GM18870 (cell line): ENCODE measurements at regions not wholly inside any gene's neighbourhood (a gene's known extent, or its start where the extent isn't known, plus 50 kb on each side); places are given as distances from the start of the nearest gene placed in this dataset.

ENCODE experiments used
- ATAC-seq: cut with Tn5 transposase; IDR thresholded peaks from one replicate; pipeline ENCODE4 v1.9.1; 2021; ENCODE audit warnings: moderate library complexity; ENCODE audit not compliant: unreplicated experiment

DNA sequence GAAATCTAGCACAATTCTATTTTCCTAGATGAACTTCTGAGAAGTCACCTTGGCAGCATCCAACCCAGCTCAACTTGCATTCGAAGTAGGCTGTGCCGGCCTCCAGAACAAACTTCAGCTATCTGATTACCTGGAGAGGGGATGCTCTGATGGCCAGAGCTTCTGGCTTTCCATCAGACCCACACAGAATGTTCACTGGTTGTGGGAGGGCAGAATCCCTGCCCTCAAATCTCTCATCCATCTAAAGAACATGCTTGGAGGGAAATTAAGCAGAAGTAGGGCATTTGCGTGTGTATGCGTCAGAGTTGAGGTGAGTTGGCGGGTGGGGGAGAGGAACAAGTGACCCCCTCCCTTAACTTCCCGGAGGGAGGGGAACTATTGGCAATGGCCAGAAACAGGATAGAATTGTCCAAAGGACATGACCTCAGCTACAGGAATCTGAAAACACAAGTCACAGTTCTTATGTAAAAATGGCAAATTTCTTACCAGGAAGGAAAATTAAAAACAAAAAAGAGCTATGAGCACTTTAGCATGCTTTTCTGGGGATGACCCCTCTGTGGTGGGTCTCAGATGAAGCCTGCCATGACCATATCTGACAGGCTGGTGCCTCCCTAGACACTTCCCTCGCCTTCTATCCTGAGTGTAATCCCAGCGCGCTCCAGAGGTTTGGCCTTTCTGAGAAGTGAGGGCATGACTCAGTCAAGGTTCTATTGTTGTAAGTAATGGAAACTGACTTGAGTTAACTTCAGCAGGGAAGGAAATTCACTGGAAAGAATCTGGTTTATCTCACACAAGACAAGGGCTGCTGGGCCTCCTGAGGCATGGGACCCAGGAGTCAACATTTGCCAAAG, 278.8 kb downstream of the RPS24 start:
- no peak for ATAC-seq

DNA sequence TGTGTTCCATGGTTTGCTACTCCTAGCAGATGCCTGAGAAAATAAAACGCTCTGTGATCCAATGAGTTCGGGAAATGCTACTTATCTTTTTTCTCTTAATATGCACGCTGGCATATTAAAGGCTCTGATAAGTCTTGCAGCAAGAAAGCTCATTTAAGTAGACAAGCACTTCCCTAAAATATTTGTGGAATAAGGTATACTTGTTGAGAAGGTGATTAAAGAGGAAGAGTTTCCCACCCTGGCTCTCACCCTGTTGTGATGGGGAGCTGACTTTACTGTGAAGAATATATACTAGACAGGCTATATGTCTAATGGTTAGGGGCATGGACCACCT, 279.4 kb downstream of the RPS24 start:
- ATAC-seq = no peak

DNA sequence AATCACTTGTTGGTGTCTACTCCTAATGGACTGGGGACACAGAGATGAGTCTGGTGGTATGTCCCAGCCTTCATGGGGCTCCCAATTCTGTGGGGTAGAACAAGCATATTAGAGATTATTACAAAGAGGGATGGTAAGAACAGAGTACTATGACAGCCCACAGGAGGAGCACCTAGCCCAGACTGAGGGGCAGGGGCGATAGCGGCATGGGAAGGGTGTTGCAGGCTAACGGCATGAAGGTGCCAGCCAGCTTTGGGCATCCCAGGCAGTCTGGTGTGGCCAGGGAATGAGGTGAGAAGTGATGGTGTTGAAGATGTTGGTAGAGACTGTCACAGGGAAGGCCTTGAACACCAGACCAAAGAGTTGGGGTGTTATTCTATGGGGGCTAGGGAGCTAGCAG, 280.0 kb downstream of the RPS24 start:
- no peak for ATAC-seq

DNA sequence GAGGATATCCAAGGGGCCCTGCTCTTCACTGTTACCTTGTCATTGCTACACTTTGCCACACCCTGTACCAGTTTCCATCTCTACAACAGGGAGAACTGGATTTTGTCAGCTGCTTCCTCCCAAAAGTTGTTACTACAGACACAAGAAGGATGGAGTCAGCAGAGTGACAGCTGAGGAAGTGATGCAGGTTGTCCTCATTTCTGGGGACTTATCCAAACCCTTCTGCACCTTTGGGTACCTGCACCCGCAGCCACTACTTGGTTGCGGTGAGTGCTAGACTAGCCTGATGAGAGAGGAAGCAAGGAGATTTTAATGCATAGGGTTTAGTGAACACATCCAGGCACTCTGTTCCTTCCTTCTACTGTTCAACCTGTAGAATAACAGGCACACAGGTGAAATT, 281.0 kb downstream of the RPS24 start:
- no peak for ATAC-seq

DNA sequence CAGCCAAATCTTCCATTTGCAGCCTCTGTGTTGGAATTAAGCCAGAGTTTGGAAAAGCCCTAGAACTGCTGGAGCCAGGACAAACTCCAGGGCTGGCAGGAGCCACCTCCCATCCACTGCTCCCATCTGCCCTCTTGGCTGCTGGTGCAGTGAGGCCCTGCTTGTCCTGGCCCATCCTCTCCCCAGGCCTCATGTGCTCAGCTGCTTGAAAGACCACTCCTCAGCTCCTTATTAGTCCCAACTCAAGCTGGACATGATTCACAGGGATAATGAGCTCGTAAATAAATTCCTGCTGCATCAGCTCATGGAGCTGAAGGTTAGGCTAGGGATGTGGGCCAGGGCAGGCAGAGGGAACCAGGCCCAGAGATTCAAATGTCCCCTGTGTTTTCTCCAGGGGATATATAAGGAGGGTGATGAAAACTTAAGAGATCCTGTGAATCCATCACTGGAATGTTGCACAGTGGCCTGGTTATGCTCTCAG, 282.8 kb downstream of the RPS24 start:
- ATAC-seq = no peak

DNA sequence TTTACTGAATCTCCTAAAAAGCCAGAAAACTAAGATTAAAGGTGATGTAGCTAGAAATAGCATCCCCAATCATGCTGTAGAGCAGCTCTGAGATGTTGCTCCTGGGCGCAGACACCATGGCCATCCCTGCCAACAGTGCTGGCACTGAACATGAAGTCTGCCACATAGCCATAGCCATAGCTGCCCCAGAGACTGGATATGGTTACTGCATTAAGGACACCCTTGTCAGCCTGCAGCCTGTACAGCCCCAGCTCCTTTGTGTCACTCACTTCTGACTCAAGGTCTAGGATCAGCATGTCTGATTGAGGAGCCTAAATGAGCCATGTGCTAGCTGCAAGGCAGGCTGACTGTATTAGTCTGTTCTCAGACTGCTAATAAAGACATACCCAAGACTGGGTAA, 284.6 kb downstream of the RPS24 start:
- no peak for ATAC-seq

DNA sequence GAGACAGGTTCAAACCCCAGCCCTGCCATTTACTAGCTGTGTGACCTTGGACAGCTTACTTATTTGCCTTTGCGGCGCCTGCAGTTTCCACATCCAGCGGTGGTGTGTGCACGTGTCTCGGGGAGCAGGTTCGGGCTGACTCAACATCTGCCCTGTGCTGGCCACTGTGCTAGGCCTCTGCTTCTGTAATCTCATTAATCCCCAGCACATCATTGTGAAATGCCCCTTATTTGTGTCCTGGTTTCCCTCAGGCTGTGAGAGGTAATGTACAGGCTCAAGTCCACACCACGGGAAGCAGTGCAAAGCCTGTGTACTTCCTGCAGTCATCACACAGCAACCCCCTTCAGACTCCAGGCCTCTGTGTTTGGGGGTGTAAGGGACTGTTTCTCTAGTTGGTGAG, 285.7 kb downstream of the RPS24 start:
- ATAC-seq = no peak

DNA sequence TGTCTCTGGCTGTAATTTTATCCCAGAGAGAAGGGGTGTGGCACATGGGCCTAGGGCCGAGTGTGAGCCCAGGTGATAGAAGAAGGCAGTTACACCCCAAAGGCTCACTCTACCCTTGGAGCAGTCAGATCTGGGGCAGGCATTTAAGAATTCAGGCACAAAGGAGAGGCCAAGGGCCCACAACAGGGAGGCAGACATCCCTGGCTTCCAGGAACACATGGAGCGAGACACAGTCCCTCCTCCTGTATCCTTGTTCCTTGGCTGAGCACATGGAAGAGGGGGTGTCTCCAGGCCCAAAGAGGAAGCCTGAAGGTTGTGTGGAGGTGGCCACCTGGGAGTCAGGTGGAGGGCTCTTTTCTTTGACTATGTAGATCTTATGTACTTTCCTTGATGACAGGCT, 286.2 kb downstream of the RPS24 start:
- ATAC-seq = no peak

DNA sequence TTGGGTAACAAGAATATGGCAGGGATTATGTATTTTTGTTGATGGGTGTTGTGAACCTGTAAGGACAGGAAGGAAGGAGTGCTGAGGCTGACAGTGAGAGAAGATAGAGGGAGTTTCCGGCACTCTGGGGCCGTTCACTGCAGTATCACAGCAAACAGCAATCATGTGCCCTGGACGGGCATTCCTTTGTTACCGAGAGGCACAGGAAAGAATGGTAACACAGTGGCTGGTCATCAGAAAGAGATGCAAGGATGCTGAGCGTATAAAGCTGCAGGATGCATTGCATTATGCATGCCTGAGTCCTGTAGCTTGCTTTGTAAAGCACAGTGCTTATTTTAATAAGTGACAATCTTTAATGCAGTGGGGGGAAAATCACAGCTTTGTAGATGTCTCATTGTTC, 286.8 kb downstream of the RPS24 start:
- ATAC-seq = no peak

DNA sequence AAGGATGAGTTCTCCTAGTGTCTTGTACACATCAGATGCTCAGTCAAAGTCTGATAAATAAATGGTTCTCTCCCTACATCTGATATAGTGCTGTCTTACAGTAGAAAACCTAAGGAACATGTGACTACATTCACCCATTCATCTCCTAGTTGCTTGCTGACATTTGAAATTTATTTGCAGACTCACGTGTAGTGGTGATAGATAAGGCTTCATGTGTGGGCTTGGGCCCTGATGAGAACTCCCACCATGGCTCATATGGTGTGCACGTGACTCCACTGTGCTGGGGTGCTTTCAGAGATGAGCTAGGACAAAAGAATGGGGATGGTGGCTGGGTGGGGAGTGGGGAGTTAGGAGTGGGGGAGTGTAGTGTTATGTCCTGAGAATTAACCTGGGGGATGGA, 287.3 kb downstream of the RPS24 start:
- no peak for ATAC-seq

DNA sequence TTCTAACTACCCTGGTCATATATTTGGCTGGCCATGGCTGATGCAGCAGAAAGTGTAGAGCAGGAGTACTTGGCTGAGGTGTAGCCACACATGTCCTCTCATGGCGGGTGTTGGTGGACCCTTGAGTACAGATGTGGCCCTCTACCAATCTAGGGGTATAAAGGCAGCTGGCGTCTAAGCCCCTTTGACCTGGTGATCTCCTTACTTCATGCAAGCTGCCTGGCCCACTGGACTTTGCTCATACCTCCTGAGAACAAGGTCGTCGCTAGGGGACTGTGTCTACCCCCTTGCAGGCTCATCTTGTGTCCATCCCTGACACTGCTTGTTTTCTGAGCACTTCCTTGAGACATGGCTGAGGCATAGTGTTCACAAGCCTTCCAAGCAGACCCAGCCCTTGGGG, 287.8 kb downstream of the RPS24 start:
- ATAC-seq = no peak

DNA sequence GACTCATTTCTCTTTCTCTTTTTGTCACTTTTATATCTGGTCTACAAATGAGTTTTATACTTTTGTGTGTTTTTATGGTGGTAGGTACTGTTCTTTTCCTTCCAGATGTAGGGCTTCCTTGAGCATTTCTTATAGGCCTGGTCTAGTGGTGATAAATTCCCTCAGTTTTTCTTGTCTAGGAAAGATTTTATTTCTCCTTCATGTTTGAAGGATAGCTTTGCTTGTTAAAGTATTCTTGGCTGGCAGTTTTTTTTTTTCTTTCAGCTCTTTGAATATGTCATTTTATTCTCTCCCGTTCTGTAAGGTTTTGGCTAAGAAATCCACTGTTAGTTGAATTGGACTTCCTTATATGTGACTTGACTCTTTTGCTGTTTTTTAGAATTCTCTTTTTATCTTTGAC, 292.7 kb downstream of the RPS24 start:
- ATAC-seq = no peak

DNA sequence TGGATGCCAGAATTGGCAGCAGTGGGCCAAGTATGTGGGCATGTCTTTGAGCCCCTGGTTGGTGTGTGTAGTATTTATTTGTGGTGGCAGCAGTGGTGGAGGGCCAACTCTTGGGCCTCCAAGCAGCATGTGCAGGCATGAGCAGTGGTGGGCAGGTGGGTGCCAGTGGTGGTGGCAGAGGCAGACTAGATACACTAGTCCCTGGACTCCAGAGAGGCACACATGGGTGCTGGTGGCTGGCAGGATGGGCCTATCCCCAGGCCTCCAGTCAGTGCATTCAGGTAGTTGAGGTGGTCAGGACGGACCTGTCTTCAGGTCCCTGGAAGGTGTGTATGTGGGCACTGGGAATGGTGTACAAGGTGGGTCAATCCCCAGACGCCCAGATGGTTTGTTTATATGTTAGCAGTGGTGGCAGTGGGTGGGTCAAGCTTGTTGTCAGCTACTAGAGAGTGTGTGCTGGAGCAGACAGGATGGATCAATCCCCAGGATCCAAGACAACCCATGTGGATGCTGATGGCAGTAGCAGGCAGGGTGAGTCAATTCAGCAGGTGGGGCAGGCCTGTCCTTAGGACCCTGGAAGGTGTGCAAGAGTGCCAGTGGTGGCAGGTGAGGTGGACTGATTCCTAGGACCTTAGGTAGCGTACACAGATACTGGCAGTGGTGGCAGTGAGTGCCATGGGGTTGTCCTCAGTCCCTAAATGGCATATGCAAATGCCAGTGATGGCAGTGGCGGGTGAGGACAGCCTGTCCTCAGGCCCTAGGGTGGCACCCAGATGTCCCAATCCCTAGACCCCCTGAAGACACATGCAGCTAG, 294.3 kb downstream of the RPS24 start:
- ATAC-seq = no peak

DNA sequence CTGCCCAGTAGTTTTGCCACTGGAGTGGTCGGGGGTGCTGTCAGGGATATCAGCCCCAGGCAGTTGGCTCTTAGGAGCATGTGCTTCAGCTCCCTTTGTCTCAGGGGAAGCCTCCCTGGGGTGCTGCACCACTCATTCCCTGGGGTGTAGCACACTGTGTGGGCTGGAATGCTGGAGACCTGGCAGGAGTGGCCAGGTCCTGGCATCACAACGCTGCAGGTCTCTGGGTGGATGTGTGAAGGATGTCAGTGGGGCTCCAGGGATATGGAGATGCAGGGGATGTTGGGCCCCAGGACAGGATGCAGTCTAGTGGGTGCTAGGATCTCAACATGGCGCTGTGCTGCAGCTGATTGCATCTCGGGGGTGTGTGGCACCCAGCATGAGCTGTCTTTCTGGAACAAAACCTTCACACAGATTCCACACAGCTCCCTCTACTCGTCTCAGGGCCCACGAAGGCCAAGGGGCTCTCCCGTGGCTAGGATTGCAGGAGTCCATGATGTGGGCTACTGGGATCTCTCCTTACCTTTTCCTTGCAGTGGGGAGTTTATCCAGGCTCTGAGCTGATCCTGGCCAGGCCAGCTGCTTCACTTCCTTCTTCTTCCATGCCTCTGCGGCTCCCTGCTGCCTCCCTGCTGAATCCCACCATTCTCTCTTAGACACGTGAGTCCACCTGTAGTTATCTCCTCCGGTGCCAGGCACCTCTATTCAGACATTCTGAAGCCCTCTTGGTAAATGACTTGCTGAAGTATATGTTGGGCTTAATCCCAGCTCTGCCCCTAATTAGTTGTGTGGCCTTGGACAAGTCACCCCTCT, 295.1 kb downstream of the RPS24 start:
- no peak for ATAC-seq

DNA sequence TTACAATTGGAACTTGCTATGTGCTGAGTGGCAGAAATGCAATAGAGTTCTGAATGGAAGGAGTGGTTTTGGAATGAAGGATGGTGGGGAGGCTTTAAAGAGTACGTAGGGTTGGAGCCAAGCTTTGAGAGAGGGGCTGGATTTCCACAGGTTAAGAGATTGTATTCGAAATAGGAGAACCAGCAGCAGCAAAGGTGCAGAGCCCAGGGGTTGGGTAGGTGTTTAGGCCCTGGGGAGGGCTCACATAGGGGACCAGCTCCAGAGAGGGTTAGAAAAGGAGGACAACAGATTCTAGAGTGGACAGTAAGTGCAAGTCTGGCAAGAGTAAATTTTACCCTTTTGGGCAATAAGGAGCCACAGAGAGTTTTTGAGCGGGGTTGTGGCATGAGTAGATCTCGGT, 297.2 kb downstream of the RPS24 start:
- ATAC-seq = no peak

DNA sequence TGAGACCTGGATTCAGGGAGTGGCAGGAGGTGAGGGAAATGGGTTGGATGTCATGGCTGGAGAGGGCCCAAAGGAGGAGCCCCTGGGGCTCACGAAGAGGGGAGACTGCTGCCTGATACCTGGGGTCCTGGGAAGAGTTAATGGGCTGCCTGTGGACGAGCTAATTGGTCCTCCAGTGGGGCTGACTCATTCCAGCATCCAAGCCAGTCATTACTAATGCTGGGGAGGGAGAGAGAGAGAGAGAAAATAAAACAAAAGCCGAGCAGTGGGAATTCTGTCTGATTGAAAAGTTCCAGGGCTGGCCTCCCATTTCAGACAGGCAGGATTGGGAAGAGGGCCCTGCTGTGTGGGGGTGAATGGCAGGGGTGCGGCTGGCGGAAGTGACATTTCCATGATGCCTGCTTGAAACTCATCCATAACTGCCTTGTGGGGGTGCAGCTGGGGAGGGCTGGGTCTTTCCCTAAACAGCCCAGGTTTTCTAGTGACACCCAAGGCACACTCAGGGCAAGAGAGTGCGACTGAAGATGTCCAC, 297.8 kb downstream of the RPS24 start:
- no peak for ATAC-seq

DNA sequence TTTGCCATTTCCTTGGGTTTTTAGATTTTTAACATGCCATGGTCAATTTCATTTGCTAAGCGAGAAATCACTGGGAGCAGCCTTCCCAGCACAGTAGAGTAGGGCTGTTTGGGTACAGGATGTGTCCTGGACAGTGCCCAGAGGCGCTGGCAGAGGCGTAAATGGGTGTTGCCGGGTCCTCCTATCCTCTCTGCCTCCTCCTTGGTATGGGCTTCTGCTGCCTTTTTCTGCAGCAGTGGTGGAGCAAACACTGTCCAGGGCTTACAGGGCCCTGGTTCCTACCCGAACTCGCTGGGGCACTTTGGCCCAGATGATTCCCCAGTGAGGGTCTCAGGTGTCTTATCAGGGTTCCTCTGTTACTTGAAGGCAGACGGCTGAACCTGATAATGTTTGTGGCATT, 298.3 kb downstream of the RPS24 start:
- no peak for ATAC-seq

DNA sequence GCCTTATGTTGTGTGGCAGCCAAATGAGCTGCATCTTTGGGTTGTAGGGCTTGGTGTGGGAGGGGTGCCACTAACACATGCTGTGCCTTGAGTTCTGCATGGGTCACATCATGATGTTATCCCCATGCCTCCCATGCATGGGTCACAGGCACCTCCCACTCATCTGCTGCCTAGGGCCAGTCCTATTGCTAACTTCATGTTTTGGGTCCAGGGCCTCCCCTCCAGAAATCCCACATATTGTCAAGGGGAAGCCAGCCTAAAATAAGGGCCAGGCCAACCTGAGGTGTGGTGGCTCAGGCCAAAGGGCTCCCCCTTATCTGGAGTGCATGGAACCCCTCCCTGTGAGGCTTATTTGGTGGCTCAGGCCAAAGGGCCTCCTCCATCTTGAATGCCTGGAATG, 299.0 kb downstream of the RPS24 start:
- no peak for ATAC-seq

DNA sequence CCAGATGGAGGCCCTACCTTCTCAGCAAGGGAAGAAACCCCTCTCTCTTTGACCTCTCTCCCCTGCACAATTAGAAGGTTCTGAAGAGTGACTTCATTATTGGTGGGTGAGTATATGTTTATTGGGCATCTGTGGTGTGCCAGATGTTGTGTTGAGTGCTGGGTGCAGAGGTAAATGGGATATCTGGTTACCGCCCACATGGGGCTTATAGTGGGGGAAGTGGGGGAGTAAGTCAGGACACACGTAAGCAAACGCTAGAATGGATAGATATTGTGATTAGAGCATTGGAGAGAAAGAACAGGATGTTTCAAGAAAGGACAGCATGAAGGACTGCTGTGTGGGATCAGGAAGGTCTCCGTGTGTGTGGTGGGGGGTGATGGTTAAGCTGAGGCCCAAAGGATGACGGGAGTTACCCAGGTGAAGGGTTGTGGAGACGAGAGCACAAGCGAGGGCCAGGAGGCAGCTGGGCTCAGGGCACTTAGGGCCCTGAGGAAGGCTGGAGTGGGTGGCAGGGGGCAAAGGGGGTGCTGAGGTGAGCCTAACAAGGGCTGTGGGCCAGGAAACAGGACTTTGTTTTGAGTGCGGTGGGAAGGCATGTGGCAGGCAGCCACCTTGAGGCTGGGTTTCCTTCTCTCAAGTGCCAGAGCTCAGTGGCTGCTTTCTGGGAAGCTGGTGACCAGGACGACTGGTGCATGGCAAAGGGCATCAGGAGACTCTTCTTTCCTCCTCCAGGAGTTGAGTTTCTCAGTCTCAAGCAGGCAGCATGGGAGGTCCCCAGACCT, 299.9 kb downstream of the RPS24 start:
- no peak for ATAC-seq

DNA sequence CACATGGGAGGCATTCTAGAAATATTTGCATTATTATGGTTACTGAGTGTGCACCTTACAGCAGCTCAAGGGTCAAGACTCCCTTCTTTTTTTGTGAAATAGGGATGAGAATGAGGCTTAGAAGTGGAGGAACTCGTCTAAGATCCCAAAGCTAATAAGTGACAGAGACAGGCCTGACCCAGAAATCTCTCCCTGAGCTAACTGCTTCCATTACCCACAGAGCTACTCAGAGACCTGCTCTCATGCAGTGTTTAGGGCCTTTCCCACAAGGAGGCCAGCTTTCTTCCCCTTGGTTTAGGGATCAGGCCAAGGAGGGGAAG, 301.7 kb downstream of the RPS24 start:
- ATAC-seq = no peak
